ES-I3 (cell line): ENCODE measurements at regions not wholly inside any gene's neighbourhood (a gene's known extent, or its start where the extent isn't known, plus 50 kb on each side); places are given as distances from the start of the nearest gene placed in this dataset.
"Not testable (repeated sequence)": the region's sequence is repeated elsewhere in the genome, so short reads cannot be mapped to it uniquely, and the experiment has no call there.

Source experiments
- H3K36me3 ChIP-seq: 2 replicates; pipeline ENCODE4 v1.6.1; 2013; ENCODE audit warnings: mild to moderate bottlenecking, low read length, control low read depth, moderate library complexity; ENCODE audit not compliant: insufficient read depth
- H3K4me1 ChIP-seq: 2 replicates; pipeline ENCODE4 v1.6.1; 2013; ENCODE audit warnings: mild to moderate bottlenecking, control low read depth, low read length; ENCODE audit not compliant: insufficient read depth
- H3K9ac ChIP-seq: 2 replicates; pipeline ENCODE4 v1.6.1; 2013; ENCODE audit warnings: low read depth, mild to moderate bottlenecking, low read length, moderate library complexity
- H3K9me3 ChIP-seq: 2 replicates; pipeline ENCODE4 v1.6.1; 2013; ENCODE audit warnings: mild to moderate bottlenecking, low read length, moderate library complexity; ENCODE audit not compliant: control insufficient read depth, insufficient read depth

DNA sequence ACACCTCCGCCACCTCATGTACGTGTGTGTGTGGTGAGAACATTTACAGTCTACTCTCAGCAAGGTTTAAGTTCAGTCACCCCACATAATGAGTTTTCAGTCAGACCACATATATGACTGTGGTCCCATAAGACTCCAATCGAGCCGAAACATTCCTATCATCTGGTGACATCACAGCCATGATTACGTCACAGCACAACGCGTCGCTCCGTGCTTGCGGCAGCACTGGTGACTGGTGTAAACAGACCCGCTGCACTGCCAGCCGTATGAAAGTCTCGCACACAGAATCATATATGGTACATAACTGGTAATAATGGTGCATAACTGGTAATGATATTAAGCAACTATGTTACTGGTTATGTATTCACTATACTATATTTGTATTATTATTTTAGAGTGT, 150.7 kb downstream of the DLL1 start:
- Histone ChIP-seq H3K4me1 (no peaks in the 10 kb centered on the region), H3K9me3 (peaks cover 3% of the 10 kb centered on the region; the same call in 1 of the 2 replicates), H3K9ac (no peak overlapping the region), H3K36me3 (no peaks in the 10 kb centered on the region)

GRCh38 chr6:170139531-170139930, 151.3 kb downstream of the DLL1 start:
- H3K4me1 ChIP-seq = no peaks in the 10 kb centered on the region
- peaks cover 3% of the 10 kb centered on the region; the same call in 1 of the 2 replicates for H3K9me3 ChIP-seq
- no peaks in the 10 kb centered on the region for H3K36me3 ChIP-seq
- H3K9ac ChIP-seq = no peak overlapping the region

- not testable (repeated sequence) for H3K36me3 ChIP-seq, H3K9ac ChIP-seq, H3K9me3 ChIP-seq, H3K4me1 ChIP-seq
These were observed 151.8 kb downstream of the DLL1 start for GRCh38 chr6:170139046-170139445.

- H3K4me1 ChIP-seq = no peaks in the 10 kb centered on the region
- no peak overlapping the region for H3K9ac ChIP-seq
- peaks cover 3% of the 10 kb centered on the region; the same call in 1 of the 2 replicates for H3K9me3 ChIP-seq
- H3K36me3 ChIP-seq = no peaks in the 10 kb centered on the region
These were observed 152.7 kb downstream of the DLL1 start for GRCh38 chr6:170137911-170138910.

DNA sequence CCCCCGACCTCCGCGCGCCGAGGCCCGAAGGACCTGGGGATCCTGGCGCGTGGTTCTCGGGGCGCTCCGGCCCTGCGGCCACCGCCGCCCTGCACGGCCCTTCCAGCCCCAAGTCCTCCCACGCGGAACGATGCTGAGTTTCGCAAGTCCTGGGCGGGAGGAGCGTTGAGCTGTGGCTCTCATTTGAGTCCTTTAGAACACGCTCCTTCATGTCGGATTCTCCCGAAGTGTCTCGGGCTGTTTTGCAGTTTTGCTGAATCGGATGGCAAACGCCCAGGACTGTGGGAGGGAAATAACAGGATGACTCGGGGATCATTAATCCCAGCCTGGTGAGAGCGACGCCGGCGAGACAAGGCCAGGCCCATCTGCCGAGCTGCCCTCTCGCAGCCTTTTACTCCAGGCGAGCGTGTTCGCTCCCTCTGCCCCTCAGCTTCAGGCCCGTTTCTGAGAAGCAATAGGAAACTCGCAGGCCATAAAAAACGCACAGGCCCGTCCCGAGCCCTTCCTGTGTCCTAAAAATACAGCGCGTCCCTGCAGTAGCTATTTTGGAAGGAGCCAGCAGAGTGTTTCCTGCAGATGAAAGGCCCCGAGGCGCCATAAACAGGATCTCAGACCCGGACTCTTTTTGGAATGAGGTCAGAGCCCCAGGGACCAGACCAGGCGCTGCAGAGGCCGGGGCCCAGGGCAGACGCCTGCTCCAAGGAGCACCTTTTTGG, 153.5 kb downstream of the DLL1 start:
- Histone ChIP-seq H3K9ac (no peak overlapping the region), H3K4me1 (no peaks in the 10 kb centered on the region), H3K36me3 (no peaks in the 10 kb centered on the region), H3K9me3 (no peaks in the 10 kb centered on the region; the same call in 1 of the 2 replicates)

- no peaks in the 10 kb centered on the region; the same call in 1 of the 2 replicates for H3K9me3 ChIP-seq
- no peaks in the 10 kb centered on the region for H3K4me1 ChIP-seq
- no peak overlapping the region for H3K9ac ChIP-seq
- H3K36me3 ChIP-seq = no peaks in the 10 kb centered on the region
These were observed 154.2 kb downstream of the DLL1 start for GRCh38 chr6:170136541-170137175.

- Histone ChIP-seq H3K36me3 (no peaks in the 10 kb centered on the region), H3K9me3 (no peaks in the 10 kb centered on the region; the same call in 1 of the 2 replicates), H3K4me1 (no peaks in the 10 kb centered on the region), H3K9ac (no peak overlapping the region)
These were observed 154.9 kb downstream of the DLL1 start for GRCh38 chr6:170135821-170136471.

- no peaks in the 10 kb centered on the region; the same call in 1 of the 2 replicates for H3K9me3 ChIP-seq
- no peaks in the 10 kb centered on the region for H3K36me3 ChIP-seq
- no peak overlapping the region for H3K9ac ChIP-seq
- H3K4me1 ChIP-seq = no peaks in the 10 kb centered on the region
These were observed 155.4 kb downstream of the DLL1 start for GRCh38 chr6:170135461-170135820.

DNA sequence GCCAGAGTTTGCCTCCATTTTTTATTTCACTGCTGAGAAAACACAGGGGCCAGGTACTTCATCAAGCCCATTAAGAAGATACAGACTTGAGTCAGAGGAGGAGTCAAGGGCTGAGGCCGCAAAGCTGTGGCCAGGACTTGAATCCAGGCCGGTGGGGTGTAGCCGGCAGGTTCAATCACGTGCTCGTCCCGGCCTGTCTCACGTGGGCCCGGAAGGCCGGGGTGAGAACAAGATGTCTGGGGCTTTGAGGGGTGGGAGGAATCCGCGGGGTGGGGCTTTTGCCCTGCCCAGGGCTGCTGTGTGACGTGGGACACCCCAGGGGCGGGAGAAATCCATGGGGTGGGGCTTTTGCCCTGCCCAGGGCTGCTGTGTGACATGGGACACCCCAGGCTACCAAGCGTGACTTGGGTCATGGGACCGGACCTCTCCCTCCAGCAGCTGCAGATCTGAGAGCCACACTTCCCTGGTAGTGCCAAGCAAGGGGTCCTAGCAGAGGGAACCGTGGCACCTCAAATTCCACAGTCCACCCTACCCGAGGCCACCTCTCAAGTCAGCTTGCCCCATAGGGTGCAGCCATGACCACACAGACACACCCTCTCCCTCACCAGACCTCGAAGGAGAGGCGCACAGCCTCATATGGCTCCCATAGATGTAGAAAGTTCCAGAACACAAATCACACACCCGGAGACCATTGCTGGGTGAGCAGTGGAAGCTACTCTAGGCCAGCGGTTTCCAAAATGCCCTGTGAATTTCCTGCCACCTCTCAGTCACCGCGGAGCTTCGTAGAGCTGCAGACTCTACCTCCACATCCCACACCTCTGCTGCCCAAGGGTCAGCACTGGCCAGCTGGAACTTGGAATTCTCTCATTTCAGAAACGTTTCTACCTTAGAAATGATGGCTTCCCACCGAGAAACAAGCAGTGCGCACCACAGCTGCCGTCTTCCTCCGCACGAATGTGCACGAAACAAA, 156.1 kb downstream of the DLL1 start:
- Histone ChIP-seq H3K9me3 (no peaks in the 10 kb centered on the region; the same call in 1 of the 2 replicates), H3K9ac (no peak overlapping the region), H3K36me3 (no peaks in the 10 kb centered on the region), H3K4me1 (no peaks in the 10 kb centered on the region)

DNA sequence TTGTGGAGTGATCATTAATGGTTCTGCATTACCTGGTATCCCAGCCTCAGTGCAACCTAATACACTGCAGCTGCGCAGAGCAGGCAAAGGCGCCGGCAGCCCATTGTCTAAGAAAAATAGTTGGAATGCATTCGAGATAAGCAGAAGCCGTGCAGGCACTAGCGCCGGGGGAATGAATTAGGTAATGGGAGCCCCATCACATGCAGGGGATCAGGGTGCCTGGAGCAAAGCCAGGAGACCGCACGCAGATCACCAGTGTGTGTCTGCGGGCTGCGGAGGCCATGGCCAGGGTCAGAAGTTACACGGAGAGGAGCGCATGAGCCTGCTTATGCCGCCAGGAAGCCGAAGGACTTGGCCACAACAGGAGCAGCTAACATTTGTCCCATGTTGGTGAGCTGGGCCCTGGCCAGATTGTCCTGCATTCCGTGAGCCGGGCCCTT, 156.8 kb downstream of the DLL1 start:
- H3K4me1 ChIP-seq = no peaks in the 10 kb centered on the region
- H3K9me3 ChIP-seq = no peaks in the 10 kb centered on the region; the same call in 1 of the 2 replicates
- H3K9ac ChIP-seq = no peak overlapping the region
- no peaks in the 10 kb centered on the region for H3K36me3 ChIP-seq

DNA sequence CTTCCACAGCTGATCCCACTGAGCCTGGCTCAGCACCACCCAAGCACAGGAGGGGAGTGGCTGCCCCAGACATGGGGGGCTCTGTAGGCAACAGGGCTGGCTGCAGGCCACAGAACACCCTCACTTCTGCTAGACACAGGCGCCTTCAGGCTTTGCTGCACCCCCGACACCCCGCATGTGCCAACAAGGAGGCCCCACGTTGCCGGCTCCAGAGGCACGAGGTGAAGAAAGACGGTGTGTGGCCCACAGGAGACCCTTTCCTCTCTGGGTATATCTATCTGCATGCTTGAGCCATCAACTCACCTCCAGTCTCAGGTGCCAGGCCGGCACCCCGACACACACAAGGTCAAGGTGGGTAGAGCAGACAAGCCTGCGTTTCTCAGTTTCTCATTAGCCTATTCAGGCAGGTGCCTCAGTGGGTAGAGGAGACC, 158.3 kb downstream of the DLL1 start:
- H3K9ac ChIP-seq = no peak overlapping the region
- H3K4me1 ChIP-seq = no peaks in the 10 kb centered on the region
- H3K9me3 ChIP-seq = no peaks in the 10 kb centered on the region; the same call in 1 of the 2 replicates
- no peaks in the 10 kb centered on the region for H3K36me3 ChIP-seq

GRCh38 chr6:170132011-170132521, 158.8 kb downstream of the DLL1 start:
- H3K9ac ChIP-seq = no peak overlapping the region
- no peaks in the 10 kb centered on the region for H3K36me3 ChIP-seq
- no peaks in the 10 kb centered on the region; the same call in 1 of the 2 replicates for H3K9me3 ChIP-seq
- H3K4me1 ChIP-seq = no peaks in the 10 kb centered on the region

DNA sequence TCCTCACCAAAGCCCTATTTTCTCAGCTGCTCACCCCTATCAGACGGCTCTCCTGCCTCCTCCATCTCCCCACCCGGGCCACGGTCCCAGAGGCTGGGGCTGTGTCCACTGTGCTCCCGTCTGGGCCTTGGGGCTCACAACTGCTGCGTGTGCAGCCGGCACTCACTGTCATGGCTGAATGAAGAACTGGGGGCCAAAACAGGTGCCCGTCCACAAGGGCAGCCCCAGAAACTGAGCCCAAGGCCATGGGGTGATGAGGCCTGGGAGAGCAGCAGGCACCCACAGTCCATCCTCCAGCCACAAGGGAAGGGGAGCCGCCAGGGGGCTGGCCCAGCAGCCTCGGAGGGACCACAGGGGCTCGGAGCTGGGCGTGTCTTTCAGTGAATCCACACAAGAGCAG, 159.5 kb downstream of the DLL1 start:
- Histone ChIP-seq H3K36me3 (no peaks in the 10 kb centered on the region), H3K4me1 (no peaks in the 10 kb centered on the region), H3K9me3 (no peaks in the 10 kb centered on the region; the same call in 1 of the 2 replicates), H3K9ac (no peak overlapping the region)
